ENCODE measurements at regions not wholly inside any gene's neighbourhood (a gene's known extent, or its start where the extent isn't known, plus 50 kb on each side); places are given as distances from the start of the nearest gene placed in this dataset.

- TF ChIP-seq GATA2 (IDR thresholded peaks at IDR 0.05; ENCODE audit: low read depth, low read length) (no peak), GATA3 (IDR thresholded peaks at IDR 0.05; ENCODE audit: low read depth, low read length) (no peak)
Measured at GRCh38 chr7:84666651-84667050, 472.1 kb upstream of the SEMA3A start.

Measured in SH-SY5Y (cell line).